ENCODE measurements at regions not wholly inside any gene's neighbourhood (a gene's known extent, or its start where the extent isn't known, plus 50 kb on each side); places are given as distances from the start of the nearest gene placed in this dataset.
"Not testable (repeated sequence)": the region's sequence is repeated elsewhere in the genome, so short reads cannot be mapped to it uniquely, and the experiment has no call there.

DNA sequence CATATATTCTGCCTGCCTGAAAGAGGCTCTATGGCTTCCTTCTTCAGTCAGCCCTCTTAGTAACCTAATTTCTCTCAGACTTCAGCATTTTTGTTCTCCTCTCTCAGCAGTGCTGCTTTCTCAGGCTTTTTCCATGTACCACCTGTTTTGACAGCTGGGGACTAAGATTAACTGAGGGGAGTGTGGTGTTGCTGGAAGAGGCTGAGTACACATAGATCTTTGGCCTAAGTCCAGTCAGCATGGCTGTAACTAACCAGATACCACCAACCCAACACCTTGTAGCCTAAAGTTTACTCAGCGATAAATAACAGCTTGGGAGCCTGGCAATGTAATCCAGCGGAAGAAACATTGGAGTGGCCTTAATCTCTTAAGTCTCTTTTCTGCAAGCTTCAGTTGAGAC is 85.5 kb downstream of the RTL3 start:
- Histone ChIP-seq H3K27me3 (ENCODE audit: control insufficient read depth, insufficient read depth, low read length) (no peaks in the 10 kb centered on the region), H3K36me3 (ENCODE audit: control insufficient read depth, insufficient read depth, low read length) (no peaks in the 10 kb centered on the region), H3K4me3 (ENCODE audit: low read depth, low read length) (no peak overlapping the region)
- DNase-seq (ENCODE audit: low read depth), result no peak
- TF ChIP-seq, protein P1, sequence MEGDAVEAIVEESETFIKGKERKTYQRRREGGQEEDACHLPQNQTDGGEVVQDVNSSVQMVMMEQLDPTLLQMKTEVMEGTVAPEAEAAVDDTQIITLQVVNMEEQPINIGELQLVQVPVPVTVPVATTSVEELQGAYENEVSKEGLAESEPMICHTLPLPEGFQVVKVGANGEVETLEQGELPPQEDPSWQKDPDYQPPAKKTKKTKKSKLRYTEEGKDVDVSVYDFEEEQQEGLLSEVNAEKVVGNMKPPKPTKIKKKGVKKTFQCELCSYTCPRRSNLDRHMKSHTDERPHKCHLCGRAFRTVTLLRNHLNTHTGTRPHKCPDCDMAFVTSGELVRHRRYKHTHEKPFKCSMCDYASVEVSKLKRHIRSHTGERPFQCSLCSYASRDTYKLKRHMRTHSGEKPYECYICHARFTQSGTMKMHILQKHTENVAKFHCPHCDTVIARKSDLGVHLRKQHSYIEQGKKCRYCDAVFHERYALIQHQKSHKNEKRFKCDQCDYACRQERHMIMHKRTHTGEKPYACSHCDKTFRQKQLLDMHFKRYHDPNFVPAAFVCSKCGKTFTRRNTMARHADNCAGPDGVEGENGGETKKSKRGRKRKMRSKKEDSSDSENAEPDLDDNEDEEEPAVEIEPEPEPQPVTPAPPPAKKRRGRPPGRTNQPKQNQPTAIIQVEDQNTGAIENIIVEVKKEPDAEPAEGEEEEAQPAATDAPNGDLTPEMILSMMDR (IDR thresholded peaks at IDR 0.05; ENCODE audit: insufficient read depth, low read depth, low read length), result no peak
- POLR2A ChIA-PET, result no interaction called here
- CTCF ChIA-PET, result no interaction called here

DNA sequence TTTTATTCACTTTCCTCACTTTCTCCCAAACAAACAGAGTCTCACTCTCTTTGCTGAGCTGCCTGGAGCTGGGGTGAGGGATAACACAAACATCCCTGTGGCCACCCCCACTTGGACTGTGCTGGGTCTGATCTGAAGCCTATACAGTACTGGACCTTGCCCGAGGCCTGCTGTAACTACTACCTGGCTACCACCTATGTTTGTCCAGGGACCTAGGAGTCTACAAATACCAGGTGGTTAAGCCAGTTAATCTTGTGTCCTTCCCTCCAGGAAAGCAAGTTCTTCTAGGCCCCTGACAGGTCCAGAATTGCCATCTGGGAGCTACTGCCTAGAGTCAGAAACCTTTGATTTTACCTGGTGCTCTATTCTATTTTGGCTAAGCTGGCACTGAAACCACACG is 87.3 kb downstream of the RTL3 start:
- H3K36me3 ChIP-seq (ENCODE audit: control insufficient read depth, insufficient read depth, low read length), result no peaks in the 10 kb centered on the region
- POLR2A ChIA-PET, result no interaction called here
- H3K27me3 ChIP-seq (ENCODE audit: control insufficient read depth, insufficient read depth, low read length), result no peaks in the 10 kb centered on the region
- H3K4me3 ChIP-seq (ENCODE audit: low read depth, low read length), result no peak overlapping the region
- CTCF ChIA-PET, result no interaction called here
- no peak for DNase-seq (ENCODE audit: low read depth)
- TF ChIP-seq, protein P1 (IDR thresholded peaks at IDR 0.05; ENCODE audit: insufficient read depth, low read depth, low read length), result no peak

DNA sequence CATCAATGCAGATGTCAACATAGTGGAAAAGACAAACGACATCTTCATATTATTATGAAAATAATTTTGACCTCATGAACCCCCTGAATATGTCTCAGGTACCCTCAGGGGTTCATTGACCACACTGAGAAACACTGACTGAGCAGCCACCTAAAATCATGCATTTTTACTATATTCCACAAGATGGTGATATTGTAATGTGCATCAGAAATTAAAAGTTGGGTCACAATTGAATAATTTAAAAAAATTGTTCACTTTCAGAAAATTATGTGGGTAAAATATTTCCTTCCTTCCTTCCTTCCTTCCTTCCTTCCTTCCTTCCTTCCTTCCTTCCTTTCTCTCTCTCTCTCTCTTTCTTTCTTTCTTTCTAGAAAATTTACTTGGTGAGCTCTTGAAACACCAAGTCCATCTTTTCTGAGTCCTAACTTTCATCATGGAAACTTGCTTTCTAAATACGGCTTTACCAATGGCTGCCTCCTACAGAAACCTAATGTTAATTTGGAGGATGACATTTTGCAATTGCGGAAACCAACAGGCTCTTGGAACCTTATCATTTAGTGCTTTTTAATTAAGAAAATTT is 103.6 kb downstream of the RTL3 start:
- Histone ChIP-seq H3K27me3 (ENCODE audit: control insufficient read depth, insufficient read depth, low read length) (no peaks in the 10 kb centered on the region), H3K4me3 (ENCODE audit: low read depth, low read length) (no peak overlapping the region), H3K36me3 (ENCODE audit: control insufficient read depth, insufficient read depth, low read length) (no peaks in the 10 kb centered on the region)
- TF ChIP-seq, protein P1 (IDR thresholded peaks at IDR 0.05; ENCODE audit: insufficient read depth, low read depth, low read length), result 0 out of 2 replicates have a peak, but pooled peaks have one; percentile 24
- DNase-seq (ENCODE audit: low read depth), result no peak
- ChIA-PET CTCF (interaction anchor here (1.2 to 2.7 kb wide), 4 partner anchors 100 to 333 kb away, joined by 4 to 19 read pairs (median 6); no protein-coding TSS in a partner anchor), POLR2A (no interaction called here)

DNA sequence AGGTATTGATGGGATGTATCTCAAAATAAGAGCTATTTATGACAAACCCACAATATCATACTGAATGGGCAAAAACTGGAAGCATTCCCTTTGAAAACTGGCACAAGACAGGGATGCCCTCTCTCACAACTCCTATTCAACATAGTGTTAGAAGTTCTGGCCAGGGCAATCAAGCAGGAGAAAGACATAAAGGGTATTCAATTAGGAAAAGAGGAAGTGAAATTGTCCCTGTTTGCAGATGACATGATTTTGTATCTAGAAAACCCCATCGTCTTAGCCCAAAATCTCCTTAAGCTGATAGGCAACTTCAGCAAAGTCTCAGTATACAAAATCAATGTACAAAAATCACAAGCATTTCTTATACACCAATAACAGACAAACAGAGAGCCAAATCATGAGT is 106.5 kb downstream of the RTL3 start:
- H3K4me3 ChIP-seq (ENCODE audit: low read depth, low read length); H3K36me3 ChIP-seq (ENCODE audit: control insufficient read depth, insufficient read depth, low read length); POLR2A ChIA-PET; H3K27me3 ChIP-seq (ENCODE audit: control insufficient read depth, insufficient read depth, low read length); CTCF ChIA-PET; DNase-seq (ENCODE audit: low read depth): not testable (repeated sequence)

DNA sequence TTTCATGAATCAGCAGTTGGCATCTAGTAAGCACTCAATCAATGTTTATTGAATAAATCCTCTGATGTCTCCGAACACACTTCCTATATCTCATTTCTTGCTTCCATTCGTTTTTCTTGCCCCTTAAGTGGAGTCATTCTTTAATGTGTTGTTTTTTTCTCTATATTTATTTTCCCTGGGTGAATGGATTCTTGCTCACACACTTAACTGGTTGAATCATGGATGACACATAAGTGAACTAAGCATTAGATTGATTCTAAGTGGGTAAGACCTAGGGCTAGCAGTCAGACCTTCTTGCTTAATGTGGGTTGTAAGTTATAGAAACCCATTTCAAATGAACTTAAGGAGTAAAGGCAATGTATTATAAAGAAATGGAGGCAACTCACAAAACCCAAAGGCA is 111.1 kb downstream of the RTL3 start:
- Histone ChIP-seq H3K27me3 (ENCODE audit: control insufficient read depth, insufficient read depth, low read length) (no peaks in the 10 kb centered on the region), H3K4me3 (ENCODE audit: low read depth, low read length) (no peak overlapping the region), H3K36me3 (ENCODE audit: control insufficient read depth, insufficient read depth, low read length) (no peaks in the 10 kb centered on the region)
- TF ChIP-seq, protein P1 (IDR thresholded peaks at IDR 0.05; ENCODE audit: insufficient read depth, low read depth, low read length), result no peak
- DNase-seq (ENCODE audit: low read depth), result no peak
- POLR2A ChIA-PET, result no interaction called here
- CTCF ChIA-PET, result no interaction called here

DNA sequence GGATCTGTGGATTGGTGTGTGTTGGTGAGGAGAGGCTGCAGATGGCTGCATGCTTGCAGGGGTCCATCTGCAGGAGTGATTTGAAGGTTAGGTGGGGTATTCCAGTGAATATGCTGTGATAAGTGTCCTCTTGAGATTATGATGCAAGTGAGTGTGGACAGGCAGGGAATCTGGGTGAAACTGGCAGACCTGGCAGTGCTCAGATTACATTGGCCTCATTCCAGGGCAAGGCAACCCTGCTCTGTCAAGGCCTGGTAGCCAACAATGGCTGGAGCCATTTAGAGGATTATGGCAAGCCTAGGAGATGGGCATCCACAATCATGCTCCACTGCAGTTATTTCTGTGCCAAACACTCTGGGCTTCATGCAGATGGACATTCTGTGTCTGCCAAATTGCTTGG is 113.9 kb downstream of the RTL3 start:
- Histone ChIP-seq H3K27me3 (ENCODE audit: control insufficient read depth, insufficient read depth, low read length) (no peaks in the 10 kb centered on the region), H3K36me3 (ENCODE audit: control insufficient read depth, insufficient read depth, low read length) (no peaks in the 10 kb centered on the region), H3K4me3 (ENCODE audit: low read depth, low read length) (no peak overlapping the region)
- POLR2A ChIA-PET, result no interaction called here
- DNase-seq (ENCODE audit: low read depth), result no peak
- TF ChIP-seq, protein P1 (IDR thresholded peaks at IDR 0.05; ENCODE audit: insufficient read depth, low read depth, low read length), result no peak
- CTCF ChIA-PET, result no interaction called here
